NB4 (cell line): ENCODE measurements at regions not wholly inside any gene's neighbourhood (a gene's known extent, or its start where the extent isn't known, plus 50 kb on each side); places are given as distances from the start of the nearest gene placed in this dataset.

ENCODE experiments used
- MYC ChIP-seq: IDR thresholded peaks from 2 replicates; pipeline ENCODE4 v1.6.1; 2011; ENCODE audit warnings: low read depth, low read length
- POLR2A ChIP-seq: IDR thresholded peaks from 2 replicates; pipeline ENCODE4 v1.6.1; 2011; ENCODE audit warnings: mild to moderate bottlenecking; ENCODE audit not compliant: insufficient read length; ENCODE audit errors: extremely low read depth
- TF ChIP-seq, protein P1 (sequence below): IDR thresholded peaks from one replicate; pipeline ENCODE4 v1.5.1; 2012; ENCODE audit warnings: low read depth, low read length
- TF ChIP-seq, protein P2 (sequence below): IDR thresholded peaks from 2 replicates; pipeline ENCODE4 v1.6.1; 2011; ENCODE audit warnings: low read depth, low read length

DNA sequence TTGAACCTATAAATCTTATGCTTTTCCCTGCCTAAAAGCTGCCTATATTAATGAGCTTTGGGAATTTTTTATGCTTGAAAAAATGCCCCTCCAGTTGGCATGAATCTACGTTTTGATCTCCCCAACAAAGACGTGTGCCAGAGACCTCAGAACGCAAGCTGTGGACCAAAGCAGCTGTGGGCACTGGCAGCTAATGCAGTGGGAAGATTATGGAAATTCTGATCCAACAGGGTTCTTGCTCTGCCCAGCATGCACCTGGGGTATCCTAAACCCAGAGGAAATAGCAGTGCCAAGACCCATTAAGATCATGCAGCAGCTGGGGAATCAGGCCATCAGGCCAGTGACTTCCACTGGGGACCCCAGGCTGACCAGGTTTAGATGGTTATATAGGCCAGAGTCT is 423.0 kb downstream of the ZBBX start:
- no peak for TF ChIP-seq POLR2A
- TF ChIP-seq, protein P1, sequence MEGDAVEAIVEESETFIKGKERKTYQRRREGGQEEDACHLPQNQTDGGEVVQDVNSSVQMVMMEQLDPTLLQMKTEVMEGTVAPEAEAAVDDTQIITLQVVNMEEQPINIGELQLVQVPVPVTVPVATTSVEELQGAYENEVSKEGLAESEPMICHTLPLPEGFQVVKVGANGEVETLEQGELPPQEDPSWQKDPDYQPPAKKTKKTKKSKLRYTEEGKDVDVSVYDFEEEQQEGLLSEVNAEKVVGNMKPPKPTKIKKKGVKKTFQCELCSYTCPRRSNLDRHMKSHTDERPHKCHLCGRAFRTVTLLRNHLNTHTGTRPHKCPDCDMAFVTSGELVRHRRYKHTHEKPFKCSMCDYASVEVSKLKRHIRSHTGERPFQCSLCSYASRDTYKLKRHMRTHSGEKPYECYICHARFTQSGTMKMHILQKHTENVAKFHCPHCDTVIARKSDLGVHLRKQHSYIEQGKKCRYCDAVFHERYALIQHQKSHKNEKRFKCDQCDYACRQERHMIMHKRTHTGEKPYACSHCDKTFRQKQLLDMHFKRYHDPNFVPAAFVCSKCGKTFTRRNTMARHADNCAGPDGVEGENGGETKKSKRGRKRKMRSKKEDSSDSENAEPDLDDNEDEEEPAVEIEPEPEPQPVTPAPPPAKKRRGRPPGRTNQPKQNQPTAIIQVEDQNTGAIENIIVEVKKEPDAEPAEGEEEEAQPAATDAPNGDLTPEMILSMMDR = no peak
- TF ChIP-seq, protein P2, sequence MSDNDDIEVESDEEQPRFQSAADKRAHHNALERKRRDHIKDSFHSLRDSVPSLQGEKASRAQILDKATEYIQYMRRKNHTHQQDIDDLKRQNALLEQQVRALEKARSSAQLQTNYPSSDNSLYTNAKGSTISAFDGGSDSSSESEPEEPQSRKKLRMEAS = no peak
- no peak for TF ChIP-seq MYC
